Ishikawa (cell line): ENCODE measurements at regions not wholly inside any gene's neighbourhood (a gene's known extent, or its start where the extent isn't known, plus 50 kb on each side); places are given as distances from the start of the nearest gene placed in this dataset.

Source experiments
- CREB1 ChIP-seq: IDR thresholded peaks from 2 replicates; pipeline ENCODE4 v1.6.1; 2012; ENCODE audit warnings: low read depth
- EGR1 ChIP-seq: IDR thresholded peaks from 2 replicates; pipeline ENCODE4 v1.6.1; 2012
- FOXM1 ChIP-seq: IDR thresholded peaks from 2 replicates; pipeline ENCODE4 v1.6.1; 2012; ENCODE audit warnings: low read depth, borderline replicate concordance
- TCF12 ChIP-seq: IDR thresholded peaks from 2 replicates; pipeline ENCODE4 v1.6.1; 2012; ENCODE audit warnings: low read depth
- YY1 ChIP-seq: IDR thresholded peaks from 2 replicates; pipeline ENCODE4 v1.6.1; 2012; ENCODE audit warnings: low read depth
- TF ChIP-seq, protein P1 (sequence below): IDR thresholded peaks from 2 replicates; pipeline ENCODE4 v1.6.1; 2012

DNA sequence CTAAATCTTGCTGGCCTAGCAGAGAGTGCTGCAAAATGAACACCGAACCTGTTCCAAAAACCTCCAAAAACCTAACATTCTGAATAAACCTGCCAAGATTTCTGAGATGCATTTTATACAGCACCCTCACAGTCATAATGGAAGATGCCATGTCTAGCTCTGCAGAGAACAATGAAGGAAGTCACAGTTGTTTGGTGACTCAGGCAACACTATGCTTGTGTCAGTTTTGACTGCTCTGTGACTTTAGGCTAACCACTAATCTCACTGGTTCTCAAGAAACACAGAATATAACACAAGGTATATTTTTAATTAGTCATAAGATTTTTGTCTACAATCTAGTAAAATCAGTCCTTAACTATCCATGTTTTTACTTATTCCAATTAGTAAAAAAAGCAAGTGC is 606.6 kb downstream of the TBL1XR1 start:
- TF ChIP-seq, protein P1, sequence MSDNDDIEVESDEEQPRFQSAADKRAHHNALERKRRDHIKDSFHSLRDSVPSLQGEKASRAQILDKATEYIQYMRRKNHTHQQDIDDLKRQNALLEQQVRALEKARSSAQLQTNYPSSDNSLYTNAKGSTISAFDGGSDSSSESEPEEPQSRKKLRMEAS, result no peak
- TF ChIP-seq CREB1, result no peak
- no peak for TF ChIP-seq EGR1
- no peak for TF ChIP-seq TCF12
- TF ChIP-seq FOXM1, result no peak
- no peak for TF ChIP-seq YY1
